B cell (primary cell): ENCODE measurements at regions not wholly inside any gene's neighbourhood (a gene's known extent, or its start where the extent isn't known, plus 50 kb on each side); places are given as distances from the start of the nearest gene placed in this dataset.

Experiments used
- ATAC-seq: fragments of 200-7000 bp; cut with Tn5 transposase; one replicate; pipeline ENCODE4 v1.10.0; 2021; ENCODE audit warnings: low read depth, mild to moderate bottlenecking, moderate number of reproducible peaks, moderate library complexity
- CTCF ChIA-PET: fragments of 350-600 bp; sonication (Branson Sonifier 250); formaldehyde crosslinking; loops from one replicate; lab custom pipeline; 2021; ENCODE audit warnings: antibody characterized with exemption, inconsistent platforms; lab: Charles Lee
- POLR2A ChIA-PET: fragments of 350-600 bp; sonication (Branson Sonifier 250); formaldehyde crosslinking; loops from one replicate; lab custom pipeline; 2021; ENCODE audit warnings: antibody characterized with exemption; lab: Charles Lee
- DNase-seq: peaks from one replicate; pipeline ENCODE4 v3.0.0; 2013
- H2AFZ ChIP-seq: 2 replicates; pipeline ENCODE4 v1.6.1; 2012; ENCODE audit warnings: mild to moderate bottlenecking, low read depth, low read length; ENCODE audit not compliant: insufficient read depth, poor library complexity, severe bottlenecking
- H3K27ac ChIP-seq, 2 donors: 1 replicate in 1 of 2; 2 replicates in 1 of 2; pipeline ENCODE4 v1.5.1; 2012 to 2013; ENCODE audit warnings: low read length in 2 of 2, mild to moderate bottlenecking in 2 of 2, moderate library complexity in 1 of 2
- H3K27me3 ChIP-seq, 4 experiments: fragments of 200-600 bp in 1 of 4; sonication (generic) in 1 of 4; replicated peaks in 1 of 4; 1 replicate in 2 of 4; 2 replicates in 2 of 4; pipeline versions ENCODE4 v1.6.1 to v1.7.0; 2013 to 2016; ENCODE audit warnings: low read length in 3 of 4, mild to moderate bottlenecking in 2 of 4, mixed read lengths in 1 of 4, moderate library complexity in 1 of 4; ENCODE audit not compliant: insufficient read depth in 4 of 4, control insufficient read depth in 3 of 4; ENCODE audit errors: control extremely low read depth in 1 of 4
- H3K36me3 ChIP-seq, 2 experiments: replicated peaks in 1 of 2; 1 replicate in 1 of 2; 2 replicates in 1 of 2; pipeline versions ENCODE4 v1.6.1 to v1.7.1; 2013; ENCODE audit warnings: low read length in 1 of 2; ENCODE audit not compliant: insufficient read depth in 2 of 2, control insufficient read depth in 1 of 2; ENCODE audit errors: control extremely low read depth in 1 of 2, extremely low read depth in 1 of 2
- H3K4me1 ChIP-seq, 2 donors: fragments of 200-600 bp in 1 of 2; sonication (generic) in 1 of 2; 1 replicate in 1 of 2; 2 replicates in 1 of 2; pipeline versions ENCODE4 v1.5.1 to v1.6.1; 2013 to 2017; ENCODE audit warnings: low read length in 2 of 2; ENCODE audit not compliant: control insufficient read depth in 2 of 2, insufficient read depth in 2 of 2
- H3K4me2 ChIP-seq: replicated peaks from 2 replicates; pipeline ENCODE3; 2012; ENCODE audit warnings: mild to moderate bottlenecking, low read depth, low read length; ENCODE audit not compliant: poor library complexity, severe bottlenecking
- H3K4me3 ChIP-seq, 5 experiments: fragments of 200-600 bp in 1 of 5; sonication (generic) in 1 of 5; 1 replicate in 3 of 5; 2 replicates in 2 of 5; pipeline versions ENCODE4 v1.5.1 to v1.7.0; 2011 to 2016; ENCODE audit warnings: low read length in 4 of 5, mild to moderate bottlenecking in 4 of 5, low read depth in 2 of 5, control low read depth in 1 of 5, moderate library complexity in 1 of 5; ENCODE audit not compliant: insufficient read depth in 1 of 5; ENCODE audit errors: control extremely low read depth in 1 of 5, extremely low read depth in 1 of 5
- H3K79me2 ChIP-seq: fragments of 200-600 bp; sonication (generic); one replicate; pipeline ENCODE4 v1.6.0; 2016; ENCODE audit warnings: low read length; ENCODE audit not compliant: control insufficient read depth, insufficient read depth
- H3K9ac ChIP-seq: fragments of 200-600 bp; sonication (generic); 2 replicates; pipeline ENCODE4 v1.6.1; 2017; ENCODE audit warnings: mild to moderate bottlenecking, low read length, moderate library complexity
- H3K9me3 ChIP-seq, 3 donors: one replicate each; pipeline versions ENCODE4 v1.6.1 to v1.7.1; 2013; ENCODE audit warnings: low read length in 2 of 3; ENCODE audit not compliant: control insufficient read depth in 2 of 3, insufficient read depth in 1 of 3; ENCODE audit errors: control extremely low read depth in 1 of 3
- H4K20me1 ChIP-seq: 2 replicates; pipeline ENCODE4 v1.6.0; 2012; ENCODE audit warnings: mild to moderate bottlenecking, low read length; ENCODE audit not compliant: insufficient read depth, control insufficient read depth, poor library complexity, severe bottlenecking
- H3K27ac Mint-ChIP-seq: one replicate; pipeline ENCODE4 v1.8.0; 2021; ENCODE audit warnings: mixed read lengths
- H3K27me3 Mint-ChIP-seq: one replicate; pipeline ENCODE4 v1.8.0; 2021; ENCODE audit warnings: mixed read lengths
- H3K4me1 Mint-ChIP-seq: one replicate; pipeline ENCODE4 v1.8.0; 2021; ENCODE audit warnings: mixed read lengths
- H3K4me3 Mint-ChIP-seq: one replicate; pipeline ENCODE4 v1.8.0; 2021; ENCODE audit warnings: mixed read lengths
- H3K9me3 Mint-ChIP-seq: one replicate; pipeline ENCODE4 v1.8.0; 2022; ENCODE audit warnings: mixed read lengths; ENCODE audit not compliant: insufficient read depth
- CTCF ChIP-seq: fragments of 200-600 bp; IDR thresholded peaks from one replicate; pipeline ENCODE4 v1.8.0; 2022; ENCODE audit warnings: antibody characterized with exemption, mild to moderate bottlenecking
- EZH2 ChIP-seq: IDR thresholded peaks from 2 replicates; pipeline ENCODE4 v1.6.1; 2012; ENCODE audit warnings: borderline replicate concordance, low read depth, mild to moderate bottlenecking, moderate library complexity, low read length; ENCODE audit not compliant: insufficient read depth, poor library complexity, severe bottlenecking
- WGBS: methylation state at CpG from one replicate; pipeline ENCODE4 v1.1.5; 2013; ENCODE audit warnings: missing lambda C conversion rate; ENCODE audit not compliant: insufficient coverage; 5-methylcytosine and 5-hydroxymethylcytosine counted together
- intact Hi-C: fragments of 100-400 bp; cut with micrococcal nuclease; formaldehyde crosslinking; loops from one replicate; pipeline ENCODE4 v1.10.0; 2022

- no peaks in the 10 kb centered on the region for H3K9me3 ChIP-seq
- CTCF ChIA-PET: no interaction called here
- no peak overlapping the region for H3K27ac ChIP-seq
- DNase-seq (no peak), ATAC-seq (no peak)
- Mint-ChIP-seq H3K9me3 (peaks cover 3% of the 10 kb centered on the region), H3K27ac (no peak overlapping the region), H3K4me1 (no peaks in the 10 kb centered on the region), H3K27me3 (no peaks in the 10 kb centered on the region), H3K4me3 (no peak overlapping the region)
- TF ChIP-seq CTCF: no peak
- no peak for TF ChIP-seq EZH2
- H3K79me2 ChIP-seq: no peaks in the 10 kb centered on the region
- H3K36me3 ChIP-seq: no peaks in the 10 kb centered on the region
- no peaks in the 10 kb centered on the region for H4K20me1 ChIP-seq
- H3K9ac ChIP-seq: no peak overlapping the region
- no peaks in the 10 kb centered on the region for H3K27me3 ChIP-seq
- no peaks in the 10 kb centered on the region for H3K4me1 ChIP-seq
- no peak overlapping the region for H3K4me3 ChIP-seq
- POLR2A ChIA-PET: no interaction called here
- H3K4me2 ChIP-seq: no peak overlapping the region
- intact Hi-C loops: no loop called here
- H2AFZ ChIP-seq: no peak overlapping the region
Observed at GRCh38 chr5:27341342-27341741, 303.0 kb upstream of the CDH9 start.

DNA sequence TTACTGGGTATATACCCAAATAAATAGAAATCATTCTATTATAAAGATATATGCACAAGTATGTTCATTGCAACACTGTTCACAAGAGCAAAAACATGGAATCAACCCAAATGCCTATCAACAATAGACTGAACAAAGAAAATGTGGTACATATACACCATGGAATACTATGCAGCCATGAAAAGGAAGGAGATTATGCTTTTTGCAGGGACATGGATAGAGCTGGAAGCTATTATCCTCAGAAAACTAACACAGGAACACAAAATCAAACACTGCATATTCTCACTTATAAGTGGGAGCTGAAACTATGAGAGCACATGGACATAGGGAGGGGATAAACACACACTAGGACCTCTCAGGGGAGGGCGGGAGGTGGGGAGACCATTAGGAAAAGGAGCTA is 298.4 kb upstream of the CDH9 start:
- no peaks in the 10 kb centered on the region for H3K36me3 ChIP-seq
- intact Hi-C loops: no loop called here
- Mint-ChIP-seq H3K4me3 (no peak overlapping the region), H3K27ac (no peak overlapping the region), H3K9me3 (no peaks in the 10 kb centered on the region), H3K4me1 (no peaks in the 10 kb centered on the region), H3K27me3 (no peaks in the 10 kb centered on the region)
- ATAC-seq (no peak), DNase-seq (no peak)
- POLR2A ChIA-PET: no interaction called here
- no peak overlapping the region for H3K27ac ChIP-seq
- H4K20me1 ChIP-seq: no peaks in the 10 kb centered on the region
- no peak overlapping the region for H3K4me3 ChIP-seq
- no peaks in the 10 kb centered on the region for H3K27me3 ChIP-seq
- TF ChIP-seq EZH2 (no peak), CTCF (no peak)
- H3K4me1 ChIP-seq: no peaks in the 10 kb centered on the region
- H3K9me3 ChIP-seq: no peaks in the 10 kb centered on the region
- CTCF ChIA-PET: no interaction called here
- no peak overlapping the region for H2AFZ ChIP-seq
- H3K79me2 ChIP-seq: no peaks in the 10 kb centered on the region
- H3K9ac ChIP-seq: no peak overlapping the region
- no peak overlapping the region for H3K4me2 ChIP-seq
- 60% methylated on average over 1 of the region's 1 CpG for WGBS
